MCF 10A (cell line): ENCODE measurements at regions not wholly inside any gene's neighbourhood (a gene's known extent, or its start where the extent isn't known, plus 50 kb on each side); places are given as distances from the start of the nearest gene placed in this dataset.

Source experiments
- BruUV-seq: library from RNA; stranded (reverse); fragments of 400-500 nt; replicated peaks from 2 replicates; lab custom pipeline; 2021; lab: Mats Ljungman, UMichigan
- CTCF ChIA-PET: fragments of 300-600 bp; sonication (Branson Sonifier 250); formaldehyde crosslinking; extraction: SDS; loops from one replicate; lab custom pipeline; 2021; ENCODE audit warnings: antibody characterized with exemption, inconsistent platforms; lab: Yijun Ruan, JAX
- POLR2A ChIA-PET: fragments of 300-600, 350-650 bp; sonication (Branson Sonifier 250); formaldehyde crosslinking; extraction: SDS; loops from one replicate; lab custom pipeline; 2020; ENCODE audit warnings: antibody characterized with exemption, inconsistent platforms; lab: Yijun Ruan, JAX
- DNase-seq: peaks from one replicate; pipeline ENCODE4 v3.0.0-alpha.2; 2018; ENCODE audit not compliant: unreplicated experiment
- H3K27ac Mint-ChIP-seq: one replicate; pipeline ENCODE4 v1.8.0; 2022; ENCODE audit warnings: mild to moderate bottlenecking, low read depth, mixed read lengths; ENCODE audit not compliant: unreplicated experiment
- H3K27me3 Mint-ChIP-seq: one replicate; pipeline ENCODE4 v1.8.0; 2022; ENCODE audit warnings: mixed read lengths; ENCODE audit not compliant: insufficient read depth, unreplicated experiment
- H3K36me3 Mint-ChIP-seq: one replicate; pipeline ENCODE4 v1.8.0; 2022; ENCODE audit warnings: mild to moderate bottlenecking, moderate library complexity, mixed read lengths; ENCODE audit not compliant: insufficient read depth, unreplicated experiment
- H3K4me1 Mint-ChIP-seq: one replicate; pipeline ENCODE4 v1.8.0; 2022; ENCODE audit warnings: mixed read lengths; ENCODE audit not compliant: insufficient read depth, unreplicated experiment
- H3K4me3 Mint-ChIP-seq: one replicate; pipeline ENCODE4 v1.8.0; 2022; ENCODE audit warnings: mild to moderate bottlenecking, moderate library complexity, mixed read lengths; ENCODE audit not compliant: unreplicated experiment
- H3K9me3 Mint-ChIP-seq: one replicate; pipeline ENCODE4 v1.8.0; 2022; ENCODE audit warnings: mixed read lengths; ENCODE audit not compliant: unreplicated experiment
- CTCF ChIP-seq: fragments of 200-600 bp; IDR thresholded peaks from one replicate; pipeline ENCODE4 v1.8.0; 2022; ENCODE audit warnings: antibody characterized with exemption, mild to moderate bottlenecking; ENCODE audit not compliant: unreplicated experiment
- intact Hi-C: fragments of 100-400 bp; cut with micrococcal nuclease; formaldehyde crosslinking; loops from 2 replicates; pipeline ENCODE4 v1.14.1; 2022

GRCh38 chr7:110612680-110613079 lies 478.2 kb upstream of the LRRN3 start:
- CTCF ChIA-PET, result no interaction called here
- Mint-ChIP-seq H3K36me3 (no peaks in the 10 kb centered on the region), H3K27me3 (no peaks in the 10 kb centered on the region), H3K27ac (no peak overlapping the region), H3K9me3 (peaks cover 13% of the 10 kb centered on the region), H3K4me3 (no peak overlapping the region), H3K4me1 (no peaks in the 10 kb centered on the region)
- no peak for TF ChIP-seq CTCF
- DNase-seq, result no peak
- intact Hi-C loops, result no loop called here
- POLR2A ChIA-PET, result interaction anchor here (0.7 kb wide), 1 partner anchor 9 kb away, joined by 3 read pairs; no protein-coding TSS in a partner anchor
- no TSS peak for BruUV-seq
